CD4-positive, alpha-beta T cell treated with Interleukin-12 subunit alpha and Interleukin-12 subunit beta, for 1 hour (primary cell): ENCODE measurements at regions not wholly inside any gene's neighbourhood (a gene's known extent, or its start where the extent isn't known, plus 50 kb on each side); places are given as distances from the start of the nearest gene placed in this dataset.
"Not testable (repeated sequence)": the region's sequence is repeated elsewhere in the genome, so short reads cannot be mapped to it uniquely, and the experiment has no call there.

Source experiments
- DNase-seq: peaks from one replicate; pipeline ENCODE4 v3.0.0-alpha.2; 2020

DNA sequence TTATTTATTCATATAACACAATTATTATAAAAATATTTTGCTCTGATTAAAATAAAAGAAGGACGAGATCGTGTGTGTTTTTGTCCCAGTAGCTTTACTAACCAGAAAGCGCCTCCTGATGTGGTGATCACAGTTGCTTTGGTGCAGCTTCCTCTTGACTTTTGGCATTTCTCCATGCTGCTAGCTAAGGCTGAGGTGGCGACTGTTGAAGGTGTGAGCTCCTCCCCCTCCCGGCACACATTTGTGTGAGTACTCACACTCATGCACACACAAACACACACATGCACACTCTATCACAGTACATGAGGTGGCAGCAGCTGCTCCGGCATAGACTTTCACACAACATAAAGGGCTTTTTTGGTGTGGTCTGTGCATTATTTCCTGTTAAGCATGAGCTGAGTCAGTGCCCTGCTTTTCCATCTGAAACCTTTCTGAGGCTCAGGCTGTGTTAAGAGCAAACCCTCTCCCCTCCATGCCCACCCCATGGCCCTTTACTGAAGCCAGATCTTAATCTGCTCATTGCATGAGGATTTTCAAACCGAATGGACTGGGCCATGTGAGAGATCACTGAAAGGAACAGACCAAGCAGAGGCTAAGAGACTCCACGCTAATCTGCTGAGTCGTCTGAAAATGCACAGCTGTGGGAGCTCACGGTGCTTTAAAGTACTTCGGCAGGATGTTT is 53.3 kb downstream of the FOXD4L1 start:
- DNase-seq, result peak; percentile 71

DNA sequence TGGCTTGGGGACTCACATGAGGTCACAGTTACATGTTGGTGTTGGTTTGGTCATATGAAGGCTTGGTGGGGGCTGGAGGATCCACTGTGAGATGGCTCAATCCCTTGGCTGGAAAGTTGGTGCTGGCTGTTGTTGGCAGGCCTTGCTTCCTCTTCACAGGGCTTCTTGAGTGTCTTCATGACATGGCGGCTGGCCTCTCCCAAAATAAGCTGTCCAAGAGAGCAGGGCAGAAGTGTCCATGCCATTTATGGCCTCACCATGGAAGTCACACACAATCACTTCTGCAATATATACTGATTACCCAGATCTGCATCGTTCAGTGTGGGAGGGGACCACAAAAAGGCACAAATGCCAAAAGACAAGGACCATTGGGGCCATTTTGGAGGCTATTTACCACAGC is 61.4 kb downstream of the FOXD4L1 start:
- DNase-seq, result not testable (repeated sequence)

GRCh38 chr2:113562662-113563061 is 64.2 kb downstream of the FOXD4L1 start:
- not testable (repeated sequence) for DNase-seq

- not testable (repeated sequence) for DNase-seq
Observed at GRCh38 chr2:113566674-113567480, 60.2 kb upstream of the RABL2A start.

DNA sequence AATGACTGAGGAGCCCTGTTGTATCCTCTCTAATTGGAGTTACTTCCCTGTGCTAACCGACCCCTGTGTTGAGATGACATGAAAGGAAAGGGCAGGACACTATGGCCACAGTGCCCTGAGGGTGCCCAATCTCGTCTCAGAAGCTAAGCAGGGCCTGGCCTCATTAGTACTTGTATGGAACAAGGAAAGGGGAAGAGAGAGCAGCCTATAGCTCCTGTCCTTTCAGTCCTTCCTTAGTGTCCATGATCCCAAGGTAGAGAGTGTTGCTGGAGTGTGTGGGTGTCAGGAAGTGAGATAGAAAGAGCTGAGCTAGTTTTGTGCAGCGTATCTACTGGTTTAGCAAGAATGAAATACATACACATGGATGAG is 59.6 kb upstream of the RABL2A start:
- DNase-seq, result not testable (repeated sequence)

DNA sequence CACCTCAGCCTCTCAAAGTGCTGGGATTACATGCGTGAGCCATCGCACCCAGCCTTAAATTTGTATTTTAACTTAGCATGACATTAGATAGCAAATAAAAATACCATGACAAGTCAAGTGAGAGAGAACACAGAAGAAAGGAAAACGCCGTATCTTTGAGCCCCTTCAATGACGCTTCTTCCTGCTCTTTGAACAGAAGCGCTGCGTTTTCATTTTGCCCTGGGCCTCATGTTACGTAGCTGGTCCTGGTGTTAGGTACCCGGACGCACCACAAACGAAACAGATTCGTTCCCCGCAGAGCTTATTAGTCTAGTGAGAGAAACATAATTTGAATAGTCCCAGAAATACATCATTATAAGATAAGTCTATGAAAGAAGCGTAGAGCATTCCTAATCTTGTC is 58.8 kb upstream of the RABL2A start:
- not testable (repeated sequence) for DNase-seq

DNA sequence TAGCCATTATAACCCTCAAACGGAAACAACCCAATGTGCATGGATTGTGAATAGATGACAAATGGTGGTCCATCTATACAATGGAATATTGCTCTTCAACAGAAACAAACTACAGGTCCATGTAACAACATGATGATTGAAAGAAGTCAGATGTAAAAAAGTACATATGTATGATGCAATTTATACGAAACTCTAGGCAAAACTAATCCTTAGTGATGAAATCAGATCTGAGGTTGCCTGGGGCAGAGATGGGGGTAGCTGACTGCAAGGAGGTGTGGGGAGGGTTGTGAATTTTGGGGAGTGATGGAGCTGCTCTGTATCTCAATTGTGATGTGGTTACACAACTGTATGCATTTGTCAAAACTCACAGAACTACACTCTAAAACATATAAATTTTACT is 57.0 kb upstream of the RABL2A start:
- not testable (repeated sequence) for DNase-seq

- not testable (repeated sequence) for DNase-seq
Observed at GRCh38 chr2:113570509-113571009, 56.5 kb upstream of the RABL2A start.

GRCh38 chr2:113571482-113572068 is 55.5 kb upstream of the RABL2A start:
- not testable (repeated sequence) for DNase-seq

GRCh38 chr2:113575721-113576120 is 51.3 kb upstream of the RABL2A start:
- DNase-seq, result not testable (repeated sequence)

GRCh38 chr2:113576353-113576752 is 50.7 kb upstream of the RABL2A start:
- DNase-seq, result not testable (repeated sequence)
